ENCODE measurements at regions not wholly inside any gene's neighbourhood (a gene's known extent, or its start where the extent isn't known, plus 50 kb on each side); places are given as distances from the start of the nearest gene placed in this dataset.
"Not testable (repeated sequence)": the region's sequence is repeated elsewhere in the genome, so short reads cannot be mapped to it uniquely, and the experiment has no call there.

- no peak for ATAC-seq (replicated peaks)
- H3K27ac Mint-ChIP-seq: no peak overlapping the region
- H3K9me3 Mint-ChIP-seq: peaks cover 11% of the 10 kb centered on the region
- H3K4me1 Mint-ChIP-seq: no peaks in the 10 kb centered on the region
- H3K4me3 Mint-ChIP-seq: no peak overlapping the region
- no peaks in the 10 kb centered on the region for H3K27me3 Mint-ChIP-seq
- no peaks in the 10 kb centered on the region for H3K36me3 Mint-ChIP-seq (ENCODE audit: low read depth)
These were observed 467.4 kb upstream of the ID4 start for GRCh38 chr6:19369785-19370184.

GRCh38 chr6:19370831-19371230 lies 466.3 kb upstream of the ID4 start:
- ATAC-seq (replicated peaks): no peak
- H3K36me3 Mint-ChIP-seq (ENCODE audit: low read depth): no peaks in the 10 kb centered on the region
- H3K4me3 Mint-ChIP-seq: no peak overlapping the region
- no peaks in the 10 kb centered on the region for H3K4me1 Mint-ChIP-seq
- peaks cover 11% of the 10 kb centered on the region for H3K9me3 Mint-ChIP-seq
- no peaks in the 10 kb centered on the region for H3K27me3 Mint-ChIP-seq
- no peak overlapping the region for H3K27ac Mint-ChIP-seq

DNA sequence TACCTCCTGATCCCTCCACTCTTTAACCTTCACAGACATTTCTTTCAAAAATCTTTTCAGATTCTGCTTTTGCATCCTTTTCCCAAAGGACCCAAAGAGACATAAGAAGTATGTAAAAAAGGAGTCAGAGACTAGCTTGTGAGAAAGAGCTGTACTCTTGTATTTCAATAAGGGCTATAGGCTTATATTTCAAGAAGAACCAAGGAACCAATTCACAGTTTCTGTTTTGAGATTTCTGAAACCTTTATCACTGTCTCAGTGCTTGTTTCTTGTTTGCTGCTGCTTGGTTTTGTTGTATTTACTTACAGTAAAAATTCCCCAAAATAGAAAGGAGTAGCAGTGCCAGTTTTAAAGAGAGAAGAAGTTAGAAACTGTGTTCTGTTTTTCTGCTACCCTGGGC lies 461.6 kb upstream of the ID4 start:
- H3K36me3 Mint-ChIP-seq (ENCODE audit: low read depth): no peaks in the 10 kb centered on the region
- H3K9me3 Mint-ChIP-seq: peaks cover 13% of the 10 kb centered on the region
- H3K4me1 Mint-ChIP-seq: no peaks in the 10 kb centered on the region
- no peak overlapping the region for H3K27ac Mint-ChIP-seq
- no peaks in the 10 kb centered on the region for H3K27me3 Mint-ChIP-seq
- no peak overlapping the region for H3K4me3 Mint-ChIP-seq
- no peak for ATAC-seq (replicated peaks)

DNA sequence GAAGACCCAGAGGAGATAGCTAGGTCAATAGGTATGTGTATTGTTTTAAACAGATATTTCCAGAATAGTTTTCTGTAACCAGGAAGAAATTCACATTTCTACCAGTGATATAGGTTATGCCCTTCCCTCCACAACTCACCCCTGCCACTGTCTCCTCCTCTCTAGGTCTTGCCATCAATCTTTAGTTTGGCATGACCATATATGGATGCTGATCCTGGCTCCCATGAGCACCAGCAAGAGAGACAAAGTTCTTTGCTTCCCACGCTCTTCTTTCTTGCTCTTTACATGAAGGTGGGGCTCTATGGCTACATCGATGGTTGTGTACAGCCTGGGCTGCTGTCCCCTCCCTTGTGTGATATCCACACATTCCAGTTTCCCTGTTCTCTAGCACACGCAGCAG lies 459.4 kb upstream of the ID4 start:
- no peak overlapping the region for H3K27ac Mint-ChIP-seq
- peaks cover 13% of the 10 kb centered on the region for H3K9me3 Mint-ChIP-seq
- ATAC-seq (replicated peaks): no peak
- H3K27me3 Mint-ChIP-seq: no peaks in the 10 kb centered on the region
- no peaks in the 10 kb centered on the region for H3K36me3 Mint-ChIP-seq (ENCODE audit: low read depth)
- H3K4me1 Mint-ChIP-seq: no peaks in the 10 kb centered on the region
- no peak overlapping the region for H3K4me3 Mint-ChIP-seq

- no peak overlapping the region for H3K27ac Mint-ChIP-seq
- H3K4me3 Mint-ChIP-seq: no peak overlapping the region
- peaks cover 16% of the 10 kb centered on the region for H3K9me3 Mint-ChIP-seq
- no peaks in the 10 kb centered on the region for H3K27me3 Mint-ChIP-seq
- no peaks in the 10 kb centered on the region for H3K4me1 Mint-ChIP-seq
- ATAC-seq (replicated peaks): no peak
- no peaks in the 10 kb centered on the region for H3K36me3 Mint-ChIP-seq (ENCODE audit: low read depth)
These were observed 456.9 kb upstream of the ID4 start for GRCh38 chr6:19380293-19380692.

GRCh38 chr6:19382676-19383075 lies 454.5 kb upstream of the ID4 start:
- no peak overlapping the region for H3K4me3 Mint-ChIP-seq
- no peaks in the 10 kb centered on the region for H3K4me1 Mint-ChIP-seq
- H3K27me3 Mint-ChIP-seq: no peaks in the 10 kb centered on the region
- H3K36me3 Mint-ChIP-seq (ENCODE audit: low read depth): no peaks in the 10 kb centered on the region
- H3K27ac Mint-ChIP-seq: no peak overlapping the region
- peaks cover 10% of the 10 kb centered on the region for H3K9me3 Mint-ChIP-seq
- no peak for ATAC-seq (replicated peaks)

- Mint-ChIP-seq H3K27ac (no peak overlapping the region), H3K4me1 (no peaks in the 10 kb centered on the region)
- ATAC-seq (replicated peaks): no peak
These were observed 445.2 kb upstream of the ID4 start for GRCh38 chr6:19391926-19392325.

DNA sequence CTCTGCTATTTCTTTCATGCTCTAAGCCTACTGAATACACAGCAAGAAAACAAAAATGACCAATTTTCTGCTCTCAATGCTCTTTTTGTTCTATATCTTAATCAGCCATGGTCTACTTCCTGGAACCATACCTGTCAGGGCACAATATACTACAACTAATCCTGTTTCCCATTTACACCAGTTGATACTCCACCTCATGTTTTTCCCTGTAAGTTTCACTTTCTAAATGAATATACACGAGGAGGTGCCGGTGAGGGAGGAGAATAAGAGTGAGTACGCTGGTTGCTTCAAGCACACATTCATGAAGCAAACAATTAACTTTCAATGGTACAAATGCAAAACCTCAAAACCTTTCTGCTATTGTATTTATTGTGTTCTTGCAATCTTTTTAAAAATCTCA lies 443.1 kb upstream of the ID4 start:
- H3K27me3 Mint-ChIP-seq: no peaks in the 10 kb centered on the region
- ATAC-seq (replicated peaks): no peak
- H3K4me3 Mint-ChIP-seq: no peak overlapping the region
- H3K36me3 Mint-ChIP-seq (ENCODE audit: low read depth): no peaks in the 10 kb centered on the region
- H3K4me1 Mint-ChIP-seq: no peaks in the 10 kb centered on the region
- H3K27ac Mint-ChIP-seq: no peak overlapping the region
- peaks cover 17% of the 10 kb centered on the region for H3K9me3 Mint-ChIP-seq

More at GRCh38 chr6:19391926-19392325, 445.2 kb upstream of the ID4 start:
- Mint-ChIP-seq H3K36me3 (ENCODE audit: low read depth) (no peaks in the 10 kb centered on the region), H3K4me3 (no peak overlapping the region), H3K9me3 (peaks cover 14% of the 10 kb centered on the region), H3K27me3 (no peaks in the 10 kb centered on the region)

DNA sequence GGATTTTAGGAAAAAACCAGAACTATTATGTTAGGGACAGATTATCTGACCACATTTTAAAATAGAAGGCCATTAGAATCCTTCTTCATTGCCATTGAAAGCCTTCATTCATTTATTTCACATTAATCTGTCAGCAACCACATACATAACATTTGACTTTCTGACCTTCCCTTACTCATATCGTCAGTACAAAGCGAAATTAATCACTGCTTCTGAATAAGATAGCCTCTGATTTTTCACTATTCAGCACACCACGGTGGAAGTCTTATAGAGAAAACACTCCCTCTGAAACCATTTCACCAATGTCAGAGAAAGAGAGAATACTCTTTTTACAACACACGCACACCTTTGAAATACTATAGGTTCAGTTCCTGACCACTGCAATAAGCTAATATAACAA lies 442.5 kb upstream of the ID4 start:
- ATAC-seq (replicated peaks): no peak
- Mint-ChIP-seq H3K27ac (no peak overlapping the region), H3K4me1 (no peaks in the 10 kb centered on the region), H3K27me3 (no peaks in the 10 kb centered on the region), H3K36me3 (ENCODE audit: low read depth) (no peaks in the 10 kb centered on the region), H3K4me3 (no peak overlapping the region), H3K9me3 (peaks cover 17% of the 10 kb centered on the region)

DNA sequence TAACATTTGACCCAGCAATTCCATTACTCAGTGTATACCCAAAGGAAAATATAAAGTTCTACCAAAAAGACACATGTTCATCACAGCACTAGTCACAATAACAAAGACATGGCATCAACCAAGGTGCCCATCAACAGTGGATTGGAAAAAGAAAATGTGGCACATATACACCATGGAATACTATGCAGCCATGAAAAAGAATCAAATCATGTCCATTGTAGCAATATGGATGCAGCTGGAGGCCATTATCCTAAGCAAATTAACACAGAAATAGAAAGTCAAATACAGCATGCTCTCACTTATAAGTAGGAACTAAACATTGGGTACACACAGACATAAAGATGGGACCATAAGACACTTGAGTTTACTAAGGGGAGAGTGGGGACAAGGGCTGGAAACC lies 441.9 kb upstream of the ID4 start:
- Mint-ChIP-seq H3K36me3 (ENCODE audit: low read depth) (no peaks in the 10 kb centered on the region), H3K9me3 (peaks cover 17% of the 10 kb centered on the region), H3K27ac (no peak overlapping the region), H3K4me3 (no peak overlapping the region), H3K27me3 (no peaks in the 10 kb centered on the region), H3K4me1 (no peaks in the 10 kb centered on the region)
- ATAC-seq (replicated peaks): no peak

- Mint-ChIP-seq H3K4me3 (no peak overlapping the region), H3K4me1 (no peaks in the 10 kb centered on the region), H3K27me3 (no peaks in the 10 kb centered on the region), H3K36me3 (ENCODE audit: low read depth) (no peaks in the 10 kb centered on the region), H3K9me3 (peaks cover 13% of the 10 kb centered on the region), H3K27ac (no peak overlapping the region)
- no peak for ATAC-seq (replicated peaks)
These were observed 437.8 kb upstream of the ID4 start for GRCh38 chr6:19399406-19399805.

DNA sequence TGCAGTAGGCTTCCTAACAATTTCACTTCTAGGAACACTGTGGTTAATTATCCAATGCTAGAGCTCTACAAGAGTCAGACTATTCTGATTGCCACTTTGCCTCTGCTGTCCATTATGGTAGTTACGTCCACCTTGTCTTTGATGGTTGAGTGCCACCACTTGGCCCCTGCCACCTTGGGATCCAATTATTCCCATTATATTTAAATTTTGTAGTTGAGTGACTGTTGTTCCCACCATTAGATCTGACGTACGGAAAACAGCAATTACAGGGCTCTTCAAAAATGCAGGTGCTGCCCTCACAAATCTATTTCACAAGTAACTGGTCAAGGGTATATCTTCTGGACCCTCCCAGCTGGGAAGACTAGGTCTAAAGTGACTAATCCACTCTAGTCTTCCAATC lies 432.3 kb upstream of the ID4 start:
- not testable (repeated sequence) for H3K4me1 Mint-ChIP-seq; H3K36me3 Mint-ChIP-seq (ENCODE audit: low read depth); H3K27me3 Mint-ChIP-seq; H3K4me3 Mint-ChIP-seq; H3K27ac Mint-ChIP-seq; ATAC-seq (replicated peaks)
- H3K9me3 Mint-ChIP-seq: peaks cover 29% of the 10 kb centered on the region

DNA sequence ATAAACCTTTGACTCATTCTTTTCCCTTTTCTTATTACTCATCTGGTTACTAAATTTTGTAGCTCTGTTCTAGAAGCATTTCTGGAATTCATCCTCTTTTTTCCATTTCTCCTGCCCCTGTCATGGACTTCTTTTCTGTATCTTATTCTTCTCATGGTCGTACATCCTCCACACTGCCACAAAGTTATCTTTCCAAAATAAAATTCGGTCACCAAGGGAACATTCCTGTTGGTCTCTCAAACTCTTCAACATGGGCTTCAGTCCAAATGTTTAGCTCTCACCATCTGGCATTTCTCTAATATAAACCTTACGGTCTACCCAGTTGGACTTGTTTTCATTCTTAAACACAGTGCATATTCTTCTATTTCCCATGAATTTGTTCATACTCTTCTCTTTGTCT lies 428.8 kb upstream of the ID4 start:
- Mint-ChIP-seq H3K27ac (no peak overlapping the region), H3K4me1 (no peaks in the 10 kb centered on the region), H3K36me3 (ENCODE audit: low read depth) (no peaks in the 10 kb centered on the region), H3K27me3 (no peaks in the 10 kb centered on the region), H3K4me3 (no peak overlapping the region), H3K9me3 (peaks cover 20% of the 10 kb centered on the region)
- no peak for ATAC-seq (replicated peaks)

DNA sequence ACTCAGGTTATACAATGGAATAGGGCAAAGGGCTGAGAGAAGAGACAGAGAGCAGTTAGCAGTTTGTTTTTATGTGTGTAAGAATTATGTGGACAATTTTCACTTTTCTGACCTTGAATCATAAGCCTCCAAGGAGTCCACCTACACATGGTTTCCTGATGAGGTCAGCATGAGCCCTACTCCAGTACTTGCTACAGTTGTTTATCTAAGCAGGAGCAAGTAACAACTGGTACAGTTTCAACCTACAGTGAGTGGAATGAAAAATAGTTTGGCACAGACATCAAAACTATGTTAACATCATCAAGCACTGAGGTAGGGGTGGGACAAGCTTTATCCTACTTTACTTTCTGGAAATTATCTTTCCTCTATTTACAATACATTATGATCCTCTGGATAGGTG lies 426.7 kb upstream of the ID4 start:
- ATAC-seq (replicated peaks): no peak

DNA sequence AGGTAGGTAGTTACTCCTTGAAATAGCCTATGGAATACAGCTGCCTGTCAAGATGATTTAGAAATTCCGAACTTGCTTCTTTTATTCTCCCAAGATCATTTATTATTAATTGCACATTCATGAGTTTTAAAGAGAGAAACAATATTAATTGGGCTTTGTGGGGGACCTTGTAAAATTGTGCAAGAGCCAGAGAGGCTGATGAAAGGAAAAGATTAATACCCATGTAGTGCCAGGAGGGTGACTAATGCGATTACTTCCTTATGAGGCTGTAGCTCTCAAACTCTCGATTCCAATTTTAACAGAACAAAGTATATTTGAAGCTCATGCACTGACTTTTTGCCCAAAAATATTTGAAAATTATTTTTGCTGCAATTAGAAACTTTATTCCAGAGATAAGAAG lies 423.8 kb upstream of the ID4 start:
- Mint-ChIP-seq H3K4me3 (no peak overlapping the region), H3K27ac (no peak overlapping the region), H3K27me3 (no peaks in the 10 kb centered on the region), H3K4me1 (no peaks in the 10 kb centered on the region), H3K36me3 (ENCODE audit: low read depth) (no peaks in the 10 kb centered on the region), H3K9me3 (peaks cover 5% of the 10 kb centered on the region)
- no peak for ATAC-seq (replicated peaks)

More for the DNA sequence above, 426.7 kb upstream of the ID4 start:
- no peaks in the 10 kb centered on the region for H3K27me3 Mint-ChIP-seq
- H3K27ac Mint-ChIP-seq: no peak overlapping the region
- H3K36me3 Mint-ChIP-seq (ENCODE audit: low read depth): no peaks in the 10 kb centered on the region
- H3K4me3 Mint-ChIP-seq: no peak overlapping the region
- peaks cover 15% of the 10 kb centered on the region for H3K9me3 Mint-ChIP-seq
- no peaks in the 10 kb centered on the region for H3K4me1 Mint-ChIP-seq

DNA sequence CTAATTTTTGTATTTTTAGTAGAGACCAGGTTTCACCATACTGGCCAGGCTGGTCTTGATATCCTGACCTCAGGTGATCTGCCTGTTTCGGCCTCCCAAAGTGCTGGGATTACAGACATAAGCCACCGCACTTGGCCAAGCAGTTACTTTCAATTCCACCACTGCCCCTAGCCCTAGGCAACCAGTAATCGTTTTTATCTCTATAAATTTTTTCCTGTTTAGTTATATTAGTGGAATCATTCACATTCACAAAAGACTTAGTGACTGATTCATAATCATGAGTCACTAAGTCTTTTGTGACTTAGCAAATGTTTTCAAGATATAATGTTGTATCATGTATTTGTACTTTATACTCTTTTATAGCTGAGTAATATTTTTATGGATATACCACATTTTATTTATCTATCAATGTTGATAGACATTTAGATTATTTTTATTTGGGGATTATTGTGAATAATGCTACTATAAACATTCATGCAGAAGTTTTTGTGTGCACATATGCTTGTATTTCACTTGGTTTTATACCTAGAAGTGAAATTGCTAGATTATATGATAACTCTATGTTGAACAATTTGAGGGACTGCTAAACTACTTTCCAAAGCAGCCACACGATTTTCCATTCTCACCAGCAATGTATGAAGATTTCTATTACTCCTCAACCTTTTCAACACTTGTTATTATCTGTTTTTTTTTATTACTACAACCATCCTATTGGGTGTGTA lies 421.4 kb upstream of the ID4 start:
- H3K9me3 Mint-ChIP-seq: peaks cover 11% of the 10 kb centered on the region
- H3K4me1 Mint-ChIP-seq: no peaks in the 10 kb centered on the region
- H3K4me3 Mint-ChIP-seq: no peak overlapping the region
- no peaks in the 10 kb centered on the region for H3K27me3 Mint-ChIP-seq
- no peaks in the 10 kb centered on the region for H3K36me3 Mint-ChIP-seq (ENCODE audit: low read depth)
- no peak overlapping the region for H3K27ac Mint-ChIP-seq
- no peak for ATAC-seq (replicated peaks)
